ENCODE measurements at regions not wholly inside any gene's neighbourhood (a gene's known extent, or its start where the extent isn't known, plus 50 kb on each side); places are given as distances from the start of the nearest gene placed in this dataset.
A peak's percentile ranks its signal among the peaks of the same experiment; 100 is the strongest.

GRCh38 chr2:104250635-104251034, 603.3 kb upstream of the POU3F3 start:
- Mint-ChIP-seq H3K4me1 (no peaks in the 10 kb centered on the region), H3K9me3 (no peaks in the 10 kb centered on the region), H3K27me3 (ENCODE audit: low read depth, poor library complexity) (peaks cover 11% of the 10 kb centered on the region), H3K4me3 (no peak overlapping the region), H3K27ac (no peak overlapping the region), H3K36me3 (ENCODE audit: low read depth) (no peaks in the 10 kb centered on the region)
- TF ChIP-seq, protein P1, sequence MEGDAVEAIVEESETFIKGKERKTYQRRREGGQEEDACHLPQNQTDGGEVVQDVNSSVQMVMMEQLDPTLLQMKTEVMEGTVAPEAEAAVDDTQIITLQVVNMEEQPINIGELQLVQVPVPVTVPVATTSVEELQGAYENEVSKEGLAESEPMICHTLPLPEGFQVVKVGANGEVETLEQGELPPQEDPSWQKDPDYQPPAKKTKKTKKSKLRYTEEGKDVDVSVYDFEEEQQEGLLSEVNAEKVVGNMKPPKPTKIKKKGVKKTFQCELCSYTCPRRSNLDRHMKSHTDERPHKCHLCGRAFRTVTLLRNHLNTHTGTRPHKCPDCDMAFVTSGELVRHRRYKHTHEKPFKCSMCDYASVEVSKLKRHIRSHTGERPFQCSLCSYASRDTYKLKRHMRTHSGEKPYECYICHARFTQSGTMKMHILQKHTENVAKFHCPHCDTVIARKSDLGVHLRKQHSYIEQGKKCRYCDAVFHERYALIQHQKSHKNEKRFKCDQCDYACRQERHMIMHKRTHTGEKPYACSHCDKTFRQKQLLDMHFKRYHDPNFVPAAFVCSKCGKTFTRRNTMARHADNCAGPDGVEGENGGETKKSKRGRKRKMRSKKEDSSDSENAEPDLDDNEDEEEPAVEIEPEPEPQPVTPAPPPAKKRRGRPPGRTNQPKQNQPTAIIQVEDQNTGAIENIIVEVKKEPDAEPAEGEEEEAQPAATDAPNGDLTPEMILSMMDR (IDR thresholded peaks at IDR 0.05) = no peak
- no peak for DNase-seq

DNA sequence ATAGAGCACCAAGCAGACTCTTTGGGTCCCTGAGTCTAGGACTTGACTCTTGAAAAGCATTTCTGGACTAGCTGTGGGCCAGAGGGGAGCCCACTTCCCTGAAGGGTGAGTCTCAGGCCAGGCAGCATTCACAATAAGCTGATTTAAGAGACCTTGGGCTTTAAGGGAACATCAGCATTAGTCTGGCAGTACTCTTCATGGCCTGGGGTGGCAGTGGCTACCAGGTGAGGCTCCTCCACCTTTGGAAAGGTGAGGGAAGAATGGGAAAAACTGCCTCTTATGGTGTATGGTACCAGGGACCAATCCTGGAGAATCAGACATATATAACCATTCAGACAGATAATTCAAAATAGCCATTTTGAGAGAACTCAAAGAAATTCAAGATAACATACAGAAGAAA, 599.9 kb upstream of the POU3F3 start:
- Mint-ChIP-seq H3K27ac (no peak overlapping the region), H3K36me3 (ENCODE audit: low read depth) (no peaks in the 10 kb centered on the region), H3K27me3 (ENCODE audit: low read depth, poor library complexity) (peaks cover 7% of the 10 kb centered on the region), H3K9me3 (peaks cover 27% of the 10 kb centered on the region), H3K4me1 (no peaks in the 10 kb centered on the region), H3K4me3 (no peak overlapping the region)
- TF ChIP-seq, protein P1 (IDR thresholded peaks at IDR 0.05) = no peak
- DNase-seq = no peak

- Mint-ChIP-seq H3K4me3 (no peak overlapping the region), H3K27ac (no peak overlapping the region), H3K36me3 (ENCODE audit: low read depth) (peaks cover 5% of the 10 kb centered on the region), H3K27me3 (ENCODE audit: low read depth, poor library complexity) (peaks cover 7% of the 10 kb centered on the region), H3K4me1 (no peaks in the 10 kb centered on the region), H3K9me3 (peaks cover 86% of the 10 kb centered on the region)
- no peak for DNase-seq
- TF ChIP-seq, protein P1 (IDR thresholded peaks at IDR 0.05) = no peak
Observed at GRCh38 chr2:104262714-104263113, 591.2 kb upstream of the POU3F3 start.

GRCh38 chr2:104279646-104280045, 574.3 kb upstream of the POU3F3 start:
- no peaks in the 10 kb centered on the region for H3K9me3 Mint-ChIP-seq
- peaks cover 12% of the 10 kb centered on the region for H3K4me1 Mint-ChIP-seq
- no peak for DNase-seq
- TF ChIP-seq, protein P1 (IDR thresholded peaks at IDR 0.05) = no peak
- H3K4me3 Mint-ChIP-seq = no peak overlapping the region
- H3K27me3 Mint-ChIP-seq (ENCODE audit: low read depth, poor library complexity) = peaks cover 9% of the 10 kb centered on the region
- no peak overlapping the region for H3K27ac Mint-ChIP-seq
- no peaks in the 10 kb centered on the region for H3K36me3 Mint-ChIP-seq (ENCODE audit: low read depth)

DNA sequence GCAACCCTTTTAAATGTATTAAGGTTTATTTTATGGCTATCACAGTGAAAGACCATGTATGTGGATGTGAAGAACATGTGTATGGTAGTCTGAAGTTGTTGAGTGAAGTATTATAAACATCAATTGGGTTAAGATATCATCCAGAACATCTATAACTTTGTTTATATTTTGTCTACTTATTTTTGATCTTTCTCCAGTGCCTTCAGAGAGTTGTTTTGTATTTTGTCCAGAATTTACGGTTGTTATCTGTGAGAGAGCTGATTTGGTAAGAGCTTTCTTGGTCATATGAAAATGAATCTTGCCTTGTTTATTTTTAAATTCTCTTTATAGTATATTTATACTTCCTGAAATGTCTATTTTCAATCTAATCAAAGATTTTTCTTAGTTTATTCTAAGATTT, 573.7 kb upstream of the POU3F3 start:
- no peak for DNase-seq
- TF ChIP-seq, protein P1 (IDR thresholded peaks at IDR 0.05) = no peak
- Mint-ChIP-seq H3K4me1 (peaks cover 14% of the 10 kb centered on the region), H3K4me3 (no peak overlapping the region), H3K27me3 (ENCODE audit: low read depth, poor library complexity) (peaks cover 9% of the 10 kb centered on the region), H3K36me3 (ENCODE audit: low read depth) (no peaks in the 10 kb centered on the region), H3K9me3 (no peaks in the 10 kb centered on the region), H3K27ac (no peak overlapping the region)

- TF ChIP-seq, protein P1 (IDR thresholded peaks at IDR 0.05) = no peak
- H3K4me1 Mint-ChIP-seq = peaks cover 45% of the 10 kb centered on the region
- no peak overlapping the region for H3K27ac Mint-ChIP-seq
- H3K27me3 Mint-ChIP-seq (ENCODE audit: low read depth, poor library complexity) = peaks cover 6% of the 10 kb centered on the region
- peak; percentile 6 for DNase-seq
- H3K36me3 Mint-ChIP-seq (ENCODE audit: low read depth) = no peaks in the 10 kb centered on the region
- no peak overlapping the region for H3K4me3 Mint-ChIP-seq
- no peaks in the 10 kb centered on the region for H3K9me3 Mint-ChIP-seq
Observed at GRCh38 chr2:104286841-104287240, 567.1 kb upstream of the POU3F3 start.
